ENCODE measurements at regions not wholly inside any gene's neighbourhood (a gene's known extent, or its start where the extent isn't known, plus 50 kb on each side); places are given as distances from the start of the nearest gene placed in this dataset.

DNA sequence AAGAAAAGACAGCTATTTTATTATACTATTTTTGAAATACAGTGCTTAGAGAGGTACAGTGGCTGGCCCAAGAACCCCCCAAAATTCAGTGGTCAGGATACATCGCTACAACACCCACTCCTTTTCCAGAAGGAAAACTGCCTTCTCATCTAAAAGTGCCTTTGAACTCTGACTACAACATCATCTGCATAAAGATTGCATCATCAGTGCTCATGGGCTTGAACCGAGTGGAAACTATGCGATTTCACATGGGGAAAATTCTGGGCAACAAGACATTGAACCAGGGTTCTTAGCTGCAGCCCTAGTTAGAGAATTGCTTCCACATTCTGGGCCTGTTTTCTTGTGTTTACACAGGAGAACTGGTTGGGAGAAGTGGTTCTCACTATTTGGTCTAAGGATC lies 294.6 kb upstream of the SLC14A2 start:
- TF ChIP-seq, protein P1, sequence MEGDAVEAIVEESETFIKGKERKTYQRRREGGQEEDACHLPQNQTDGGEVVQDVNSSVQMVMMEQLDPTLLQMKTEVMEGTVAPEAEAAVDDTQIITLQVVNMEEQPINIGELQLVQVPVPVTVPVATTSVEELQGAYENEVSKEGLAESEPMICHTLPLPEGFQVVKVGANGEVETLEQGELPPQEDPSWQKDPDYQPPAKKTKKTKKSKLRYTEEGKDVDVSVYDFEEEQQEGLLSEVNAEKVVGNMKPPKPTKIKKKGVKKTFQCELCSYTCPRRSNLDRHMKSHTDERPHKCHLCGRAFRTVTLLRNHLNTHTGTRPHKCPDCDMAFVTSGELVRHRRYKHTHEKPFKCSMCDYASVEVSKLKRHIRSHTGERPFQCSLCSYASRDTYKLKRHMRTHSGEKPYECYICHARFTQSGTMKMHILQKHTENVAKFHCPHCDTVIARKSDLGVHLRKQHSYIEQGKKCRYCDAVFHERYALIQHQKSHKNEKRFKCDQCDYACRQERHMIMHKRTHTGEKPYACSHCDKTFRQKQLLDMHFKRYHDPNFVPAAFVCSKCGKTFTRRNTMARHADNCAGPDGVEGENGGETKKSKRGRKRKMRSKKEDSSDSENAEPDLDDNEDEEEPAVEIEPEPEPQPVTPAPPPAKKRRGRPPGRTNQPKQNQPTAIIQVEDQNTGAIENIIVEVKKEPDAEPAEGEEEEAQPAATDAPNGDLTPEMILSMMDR (IDR thresholded peaks at IDR 0.05; ENCODE audit: low read depth, low read length) = no peak
- TF ChIP-seq POLR2A (IDR thresholded peaks at IDR 0.05; ENCODE audit: extremely low read depth, insufficient read length) = no peak
- no peak for TF ChIP-seq MYC (IDR thresholded peaks at IDR 0.05; ENCODE audit: low read depth, low read length)
- TF ChIP-seq, protein P2, sequence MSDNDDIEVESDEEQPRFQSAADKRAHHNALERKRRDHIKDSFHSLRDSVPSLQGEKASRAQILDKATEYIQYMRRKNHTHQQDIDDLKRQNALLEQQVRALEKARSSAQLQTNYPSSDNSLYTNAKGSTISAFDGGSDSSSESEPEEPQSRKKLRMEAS (IDR thresholded peaks at IDR 0.05; ENCODE audit: low read depth, low read length) = no peak
